Mucosa of descending colon (tissue), 3 donors: ENCODE measurements at regions not wholly inside any gene's neighbourhood (a gene's known extent, or its start where the extent isn't known, plus 50 kb on each side); places are given as distances from the start of the nearest gene placed in this dataset.

ENCODE experiments used
- ATAC-seq: fragments of 200-7000 bp; cut with Tn5 transposase; one replicate; pipeline ENCODE4 v1.9.1; 2020; ENCODE audit warnings: mild to moderate bottlenecking, moderate library complexity
- DNase-seq, 3 donors: peaks; one replicate each; pipeline ENCODE4 v3.0.0-alpha.2; 2020
- H3K36me3 ChIP-seq: fragments of 200-600 bp; one replicate; pipeline ENCODE4 v1.8.0; 2021; ENCODE audit warnings: low read depth, mild to moderate bottlenecking
- H3K4me1 ChIP-seq: fragments of 200-600 bp; one replicate; pipeline ENCODE4 v1.8.0; 2021; ENCODE audit warnings: low read depth, mild to moderate bottlenecking
- H3K4me3 ChIP-seq: fragments of 200-600 bp; one replicate; pipeline ENCODE4 v1.8.0; 2021; ENCODE audit warnings: mild to moderate bottlenecking
- H3K9me3 ChIP-seq: fragments of 200-600 bp; one replicate; pipeline ENCODE4 v1.8.0; 2021; ENCODE audit warnings: mild to moderate bottlenecking
- CTCF ChIP-seq: fragments of 200-600 bp; IDR thresholded peaks from one replicate; pipeline ENCODE4 v1.8.0; 2022; ENCODE audit warnings: antibody characterized with exemption, mild to moderate bottlenecking
- intact Hi-C, 2 donors: fragments of 100-400 bp; cut with DNase I in 1 of 2; cut with micrococcal nuclease in 1 of 2; formaldehyde crosslinking; loops; one replicate each; pipeline versions ENCODE4 v1.11.0 to v1.11.1; 2022; cut with DNase I, micrococcal nuclease
- donor health status: DM: no; HTN: no; CAD: no; lungs with moderate emphysema.
- donor health status: DM: no; HTN: no; CAD: no.
- donor health status: DM: no; HTN: yes; CAD: no.

DNA sequence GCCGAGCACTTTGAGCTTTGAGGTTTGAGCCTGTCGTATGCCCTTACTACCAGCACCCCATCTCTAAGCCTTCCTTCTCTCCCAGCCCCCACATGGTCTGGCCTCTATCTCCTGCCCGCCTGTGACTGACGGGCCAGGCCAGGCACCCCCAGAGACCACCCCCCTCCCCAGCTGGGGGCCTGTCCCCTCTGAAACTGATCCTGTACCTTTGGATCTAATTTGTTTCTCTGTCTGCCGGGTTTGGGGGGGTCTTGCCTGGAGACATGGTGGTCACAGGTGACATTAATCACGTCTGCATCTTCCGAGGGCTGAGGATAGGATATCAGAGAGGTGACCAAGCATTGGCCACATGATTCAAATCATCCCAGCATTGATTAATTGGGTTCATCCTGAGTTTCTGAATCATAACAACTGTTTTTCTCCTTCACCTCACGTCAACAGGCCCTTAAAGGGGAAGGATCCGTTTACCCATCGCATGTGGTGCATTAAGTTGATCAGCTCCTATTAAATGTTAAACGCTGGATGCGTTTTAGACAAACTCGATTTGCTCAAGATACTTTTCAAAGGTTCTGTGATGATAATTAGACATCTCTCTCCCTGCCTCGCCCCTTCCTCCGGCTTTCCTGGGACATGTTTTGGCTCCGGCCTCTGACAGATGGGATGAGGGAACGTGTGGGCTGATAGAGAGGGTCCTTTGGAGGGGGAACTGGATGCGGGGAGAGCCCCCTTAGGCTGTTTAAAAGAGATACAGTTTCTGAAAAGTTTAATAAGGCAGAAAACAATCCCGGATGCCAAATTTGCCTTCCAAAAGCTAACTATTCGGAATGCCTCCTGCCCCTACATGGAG, 63.3 kb upstream of the TBX3 start:
- intact Hi-C loops = no loop called here
- H3K4me3 ChIP-seq = no peak overlapping the region

GRCh38 chr12:114746297-114747011, 62.5 kb upstream of the TBX3 start:
- Histone ChIP-seq H3K36me3 (no peaks in the 10 kb centered on the region), H3K4me1 (no peaks in the 10 kb centered on the region), H3K4me3 (no peak overlapping the region), H3K9me3 (no peaks in the 10 kb centered on the region)
- ATAC-seq (no peak), DNase-seq (no peak)
- TF ChIP-seq CTCF = no peak
- intact Hi-C loops = no loop called here

More for the DNA sequence above, 63.3 kb upstream of the TBX3 start:
- no peaks in the 10 kb centered on the region for H3K9me3 ChIP-seq
- ATAC-seq = no peak
- TF ChIP-seq CTCF = no peak
- DNase-seq = no peak
- no peaks in the 10 kb centered on the region for H3K4me1 ChIP-seq
- H3K36me3 ChIP-seq = no peaks in the 10 kb centered on the region

DNA sequence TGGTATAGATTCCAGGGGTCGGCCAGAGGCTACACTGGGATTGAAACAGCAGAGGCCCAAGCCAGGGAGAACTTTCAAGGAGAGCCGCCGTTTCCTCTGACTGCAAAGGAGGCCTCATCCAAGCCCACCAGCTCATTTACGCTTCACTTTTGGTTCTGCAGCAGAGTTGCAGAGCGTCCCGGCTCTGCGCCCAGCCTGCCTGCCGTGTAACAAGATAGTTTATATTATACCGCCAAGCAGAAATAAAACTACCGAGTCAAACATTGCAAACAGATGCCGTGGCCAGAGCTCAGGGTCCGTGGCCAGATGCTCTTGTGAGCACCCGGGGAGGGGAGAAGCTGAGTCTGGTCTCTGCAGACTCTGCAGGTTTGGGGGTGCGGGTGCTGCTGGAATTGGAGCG, 60.7 kb upstream of the TBX3 start:
- intact Hi-C loops = no loop called here

GRCh38 chr12:114744285-114744684, 60.3 kb upstream of the TBX3 start:
- H3K4me1 ChIP-seq = no peaks in the 10 kb centered on the region
- TF ChIP-seq CTCF = no peak
- H3K36me3 ChIP-seq = no peaks in the 10 kb centered on the region
- no peak for DNase-seq
- no peak for ATAC-seq
- no peak overlapping the region for H3K4me3 ChIP-seq
- intact Hi-C loops = no loop called here
- H3K9me3 ChIP-seq = no peaks in the 10 kb centered on the region

More for the DNA sequence above, 60.7 kb upstream of the TBX3 start:
- H3K36me3 ChIP-seq = no peaks in the 10 kb centered on the region
- no peaks in the 10 kb centered on the region for H3K4me1 ChIP-seq
- no peak overlapping the region for H3K4me3 ChIP-seq
- no peaks in the 10 kb centered on the region for H3K9me3 ChIP-seq
- ATAC-seq (peak; percentile 34), DNase-seq (peak in 2 of 3 donors; percentile 23 to 36)
- TF ChIP-seq CTCF = no peak

DNA sequence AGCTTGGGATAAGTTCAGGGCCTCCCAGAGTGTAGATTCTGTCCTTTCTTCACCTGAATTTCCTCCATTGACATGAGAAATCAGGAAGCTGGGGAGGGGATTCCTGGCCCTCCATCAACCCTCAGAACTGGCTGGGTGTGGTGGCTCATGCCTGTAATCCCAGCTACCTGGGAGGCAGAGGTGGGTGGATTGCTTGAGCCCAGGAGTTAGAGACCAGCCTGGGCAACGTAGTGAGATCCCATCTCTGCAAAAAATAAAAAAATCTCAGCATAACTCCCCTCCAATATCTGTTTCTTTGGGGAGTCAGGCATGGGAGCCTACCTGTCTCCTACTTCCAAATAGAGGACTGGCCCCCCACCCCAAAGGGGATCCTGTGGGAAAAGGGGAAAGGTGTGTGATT, 59.8 kb upstream of the TBX3 start:
- Histone ChIP-seq H3K4me3 (no peak overlapping the region), H3K36me3 (no peaks in the 10 kb centered on the region), H3K9me3 (no peaks in the 10 kb centered on the region), H3K4me1 (no peaks in the 10 kb centered on the region)
- intact Hi-C loops = no loop called here
- TF ChIP-seq CTCF = no peak
- no peak for ATAC-seq
- no peak for DNase-seq
